ENCODE measurements at regions not wholly inside any gene's neighbourhood (a gene's known extent, or its start where the extent isn't known, plus 50 kb on each side); places are given as distances from the start of the nearest gene placed in this dataset.

GRCh38 chr10:30759423-30759822 is 129.9 kb upstream of the LYZL2 start:
- TF ChIP-seq POLR2A (IDR thresholded peaks at IDR 0.05) = no peak
- TF ChIP-seq, protein P1, sequence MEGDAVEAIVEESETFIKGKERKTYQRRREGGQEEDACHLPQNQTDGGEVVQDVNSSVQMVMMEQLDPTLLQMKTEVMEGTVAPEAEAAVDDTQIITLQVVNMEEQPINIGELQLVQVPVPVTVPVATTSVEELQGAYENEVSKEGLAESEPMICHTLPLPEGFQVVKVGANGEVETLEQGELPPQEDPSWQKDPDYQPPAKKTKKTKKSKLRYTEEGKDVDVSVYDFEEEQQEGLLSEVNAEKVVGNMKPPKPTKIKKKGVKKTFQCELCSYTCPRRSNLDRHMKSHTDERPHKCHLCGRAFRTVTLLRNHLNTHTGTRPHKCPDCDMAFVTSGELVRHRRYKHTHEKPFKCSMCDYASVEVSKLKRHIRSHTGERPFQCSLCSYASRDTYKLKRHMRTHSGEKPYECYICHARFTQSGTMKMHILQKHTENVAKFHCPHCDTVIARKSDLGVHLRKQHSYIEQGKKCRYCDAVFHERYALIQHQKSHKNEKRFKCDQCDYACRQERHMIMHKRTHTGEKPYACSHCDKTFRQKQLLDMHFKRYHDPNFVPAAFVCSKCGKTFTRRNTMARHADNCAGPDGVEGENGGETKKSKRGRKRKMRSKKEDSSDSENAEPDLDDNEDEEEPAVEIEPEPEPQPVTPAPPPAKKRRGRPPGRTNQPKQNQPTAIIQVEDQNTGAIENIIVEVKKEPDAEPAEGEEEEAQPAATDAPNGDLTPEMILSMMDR (IDR thresholded peaks at IDR 0.05) = no peak
